ENCODE measurements at regions not wholly inside any gene's neighbourhood (a gene's known extent, or its start where the extent isn't known, plus 50 kb on each side); places are given as distances from the start of the nearest gene placed in this dataset.

GRCh38 chrX:124981420-124981819 lies 338.3 kb upstream of the TEX13C start:
- dilution Hi-C loops (cut with HindIII; ENCODE audit: low sequenced_read_pairs, unreplicated experiment): no loop called here
- intact Hi-C loops (cut with micrococcal nuclease): no loop called here
- Histone ChIP-seq H2BK5ac (ENCODE audit: low read depth, low read length, poor library complexity, severe bottlenecking) (no peak overlapping the region), H4K5ac (ENCODE audit: low read depth, low read length) (no peak overlapping the region), H3K9ac (ENCODE audit: low read depth, low read length) (no peak overlapping the region), H2AK9ac (replicated peaks; ENCODE audit: low read depth, low read length, poor library complexity) (no peak overlapping the region), H2BK15ac (ENCODE audit: low read depth, low read length) (no peak overlapping the region), H4K8ac (ENCODE audit: low read depth in 2 of 2, low read length in 2 of 2) (no peak overlapping the region), H2AK5ac (ENCODE audit: low read depth, low read length) (no peak overlapping the region), H3K9me3 (ENCODE audit: control insufficient read depth, insufficient read depth, low read length) (no peaks in the 10 kb centered on the region), H3K36me3 (ENCODE audit: control insufficient read depth, insufficient read depth, low read length) (no peaks in the 10 kb centered on the region), H4K20me1 (ENCODE audit: insufficient read depth, low read length) (no peaks in the 10 kb centered on the region), H2AFZ (replicated peaks; ENCODE audit: low read length, poor library complexity) (no peak overlapping the region), H3K4ac (ENCODE audit: low read depth, low read length) (no peak overlapping the region), H3K9me1 (ENCODE audit: insufficient read depth, low read length) (no peaks in the 10 kb centered on the region), H2BK20ac (ENCODE audit: low read depth, low read length) (no peak overlapping the region), H3K14ac (replicated peaks; ENCODE audit: low read depth, low read length) (no peak overlapping the region), H3K27ac (ENCODE audit: insufficient read depth, low read length) (no peak overlapping the region), H3K27me3 (ENCODE audit: control insufficient read depth, insufficient read depth, low read length) (no peaks in the 10 kb centered on the region), H2BK120ac (ENCODE audit: low read depth, low read length) (no peak overlapping the region), H3K79me1 (ENCODE audit: low read depth in 1 of 2, low read length in 2 of 2) (no peaks in the 10 kb centered on the region), H3K23ac (ENCODE audit: low read depth, low read length) (no peak overlapping the region), H3K18ac (ENCODE audit: low read depth, low read length) (no peak overlapping the region), H3K4me1 (ENCODE audit: control insufficient read depth, insufficient read depth, low read length) (no peaks in the 10 kb centered on the region), H4K91ac (ENCODE audit: insufficient read depth, low read depth, low read length) (no peak overlapping the region), H3K4me2 (ENCODE audit: low read depth, low read length) (no peak overlapping the region), H3K4me3 (ENCODE audit: insufficient read depth, low read depth, low read length) (no peak overlapping the region), H3K56ac (ENCODE audit: extremely low read depth, insufficient read depth, low read length) (no peak overlapping the region)
- ATAC-seq (ENCODE audit: low read depth) (no peak), DNase-seq (no peak)
- TF ChIP-seq MAFK (IDR thresholded peaks at IDR 0.05; ENCODE audit: low read depth, low read length): no peak
- no peak for TF ChIP-seq CHD1 (IDR thresholded peaks at IDR 0.05; ENCODE audit: low read depth, low read length)
- TF ChIP-seq USF2 (IDR thresholded peaks at IDR 0.05; ENCODE audit: low read depth, low read length): no peak
- TF ChIP-seq POLR2A (IDR thresholded peaks at IDR 0.05; ENCODE audit: low read depth, low read length): no peak
- no peak for TF ChIP-seq BHLHE40 (IDR thresholded peaks at IDR 0.05; ENCODE audit: low read depth, low read length)
- TF ChIP-seq NFE2L2 (IDR thresholded peaks at IDR 0.05; ENCODE audit: low read depth, low read length): no peak
- TF ChIP-seq MAZ (IDR thresholded peaks at IDR 0.05; ENCODE audit: borderline replicate concordance, low read depth, low read length): no peak
- TF ChIP-seq FOS (IDR thresholded peaks at IDR 0.05; ENCODE audit: low read depth, low read length): no peak
- TF ChIP-seq, protein P1, sequence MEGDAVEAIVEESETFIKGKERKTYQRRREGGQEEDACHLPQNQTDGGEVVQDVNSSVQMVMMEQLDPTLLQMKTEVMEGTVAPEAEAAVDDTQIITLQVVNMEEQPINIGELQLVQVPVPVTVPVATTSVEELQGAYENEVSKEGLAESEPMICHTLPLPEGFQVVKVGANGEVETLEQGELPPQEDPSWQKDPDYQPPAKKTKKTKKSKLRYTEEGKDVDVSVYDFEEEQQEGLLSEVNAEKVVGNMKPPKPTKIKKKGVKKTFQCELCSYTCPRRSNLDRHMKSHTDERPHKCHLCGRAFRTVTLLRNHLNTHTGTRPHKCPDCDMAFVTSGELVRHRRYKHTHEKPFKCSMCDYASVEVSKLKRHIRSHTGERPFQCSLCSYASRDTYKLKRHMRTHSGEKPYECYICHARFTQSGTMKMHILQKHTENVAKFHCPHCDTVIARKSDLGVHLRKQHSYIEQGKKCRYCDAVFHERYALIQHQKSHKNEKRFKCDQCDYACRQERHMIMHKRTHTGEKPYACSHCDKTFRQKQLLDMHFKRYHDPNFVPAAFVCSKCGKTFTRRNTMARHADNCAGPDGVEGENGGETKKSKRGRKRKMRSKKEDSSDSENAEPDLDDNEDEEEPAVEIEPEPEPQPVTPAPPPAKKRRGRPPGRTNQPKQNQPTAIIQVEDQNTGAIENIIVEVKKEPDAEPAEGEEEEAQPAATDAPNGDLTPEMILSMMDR (conservative IDR thresholded peaks at IDR 0.05; ENCODE audit: low read depth, low read length): no peak
- no peak for TF ChIP-seq MXI1 (IDR thresholded peaks at IDR 0.05; ENCODE audit: borderline replicate concordance, low read depth, low read length)
- no peak for TF ChIP-seq SMC3 (IDR thresholded peaks at IDR 0.05; ENCODE audit: low read depth, low read length)
- TF ChIP-seq CEBPB (IDR thresholded peaks at IDR 0.05; ENCODE audit: low read depth, low read length): no peak
- no peak for TF ChIP-seq RCOR1 (IDR thresholded peaks at IDR 0.05; ENCODE audit: insufficient replicate concordance, low read length)
- in situ Hi-C loops (cut with MboI; ENCODE audit: low sequenced_read_pairs): no loop called here
- BruUV-seq (replicated peaks): no TSS peak
- CTCF ChIA-PET: no interaction called here
- POLR2A ChIA-PET (ENCODE audit: unreplicated experiment): no interaction called here
- no CpG with 5 or more reads among the region's 1 CpG for WGBS, 2 experiments (ENCODE audit: extremely low coverage in 2 of 2, insufficient read length in 1 of 2)
